MCF 10A (cell line): ENCODE measurements at regions not wholly inside any gene's neighbourhood (a gene's known extent, or its start where the extent isn't known, plus 50 kb on each side); places are given as distances from the start of the nearest gene placed in this dataset.

Experiments
- BruUV-seq: library from RNA; stranded (reverse); fragments of 400-500 nt; replicated peaks from 2 replicates; lab custom pipeline; 2021; lab: Mats Ljungman, UMichigan
- CTCF ChIA-PET: fragments of 300-600 bp; sonication (Branson Sonifier 250); formaldehyde crosslinking; extraction: SDS; loops from one replicate; lab custom pipeline; 2021; ENCODE audit warnings: antibody characterized with exemption, inconsistent platforms; lab: Yijun Ruan, JAX
- POLR2A ChIA-PET: fragments of 300-600, 350-650 bp; sonication (Branson Sonifier 250); formaldehyde crosslinking; extraction: SDS; loops from one replicate; lab custom pipeline; 2020; ENCODE audit warnings: antibody characterized with exemption, inconsistent platforms; lab: Yijun Ruan, JAX
- DNase-seq: peaks from one replicate; pipeline ENCODE4 v3.0.0-alpha.2; 2018; ENCODE audit not compliant: unreplicated experiment
- H3K27ac Mint-ChIP-seq: one replicate; pipeline ENCODE4 v1.8.0; 2022; ENCODE audit warnings: mild to moderate bottlenecking, low read depth, mixed read lengths; ENCODE audit not compliant: unreplicated experiment
- H3K27me3 Mint-ChIP-seq: one replicate; pipeline ENCODE4 v1.8.0; 2022; ENCODE audit warnings: mixed read lengths; ENCODE audit not compliant: insufficient read depth, unreplicated experiment
- H3K36me3 Mint-ChIP-seq: one replicate; pipeline ENCODE4 v1.8.0; 2022; ENCODE audit warnings: mild to moderate bottlenecking, moderate library complexity, mixed read lengths; ENCODE audit not compliant: insufficient read depth, unreplicated experiment
- H3K4me1 Mint-ChIP-seq: one replicate; pipeline ENCODE4 v1.8.0; 2022; ENCODE audit warnings: mixed read lengths; ENCODE audit not compliant: insufficient read depth, unreplicated experiment
- H3K4me3 Mint-ChIP-seq: one replicate; pipeline ENCODE4 v1.8.0; 2022; ENCODE audit warnings: mild to moderate bottlenecking, moderate library complexity, mixed read lengths; ENCODE audit not compliant: unreplicated experiment
- H3K9me3 Mint-ChIP-seq: one replicate; pipeline ENCODE4 v1.8.0; 2022; ENCODE audit warnings: mixed read lengths; ENCODE audit not compliant: unreplicated experiment
- CTCF ChIP-seq: fragments of 200-600 bp; IDR thresholded peaks from one replicate; pipeline ENCODE4 v1.8.0; 2022; ENCODE audit warnings: antibody characterized with exemption, mild to moderate bottlenecking; ENCODE audit not compliant: unreplicated experiment
- intact Hi-C: fragments of 100-400 bp; cut with micrococcal nuclease; formaldehyde crosslinking; loops from 2 replicates; pipeline ENCODE4 v1.14.1; 2022

DNA sequence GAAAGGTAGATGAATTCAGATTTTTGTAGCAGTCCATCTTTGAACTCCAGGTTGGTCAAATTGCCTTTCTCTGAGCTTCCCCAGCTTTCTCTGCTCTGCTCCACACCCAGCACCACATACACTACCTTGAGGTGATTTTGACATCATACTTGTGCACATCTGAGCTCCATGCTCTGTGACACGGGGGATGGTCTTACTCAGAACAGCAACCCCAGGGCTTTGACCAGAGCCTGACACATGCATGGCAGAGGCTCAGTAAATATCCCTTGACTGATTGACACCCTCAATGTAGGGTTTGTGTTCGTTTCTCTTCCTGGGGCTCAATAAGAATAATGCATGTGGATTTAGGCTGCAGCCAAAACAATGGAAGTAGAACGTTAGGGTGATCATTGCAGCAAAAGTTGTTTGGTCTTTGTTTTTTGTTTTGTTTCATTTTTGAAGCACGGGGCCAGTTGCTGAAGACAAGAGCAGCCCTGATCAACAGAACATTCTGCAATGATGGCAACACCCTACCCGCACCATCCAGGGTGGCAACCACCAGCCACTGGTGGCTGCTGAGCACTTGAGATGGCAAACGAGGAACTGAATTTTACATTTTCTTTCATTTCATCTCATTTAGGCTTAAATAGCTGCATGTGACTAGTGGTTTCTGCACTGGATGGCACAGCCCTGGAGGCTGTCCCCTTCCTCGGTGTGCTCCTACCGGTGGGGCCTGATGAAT, 224.8 kb upstream of the TNRC6C start:
- Mint-ChIP-seq H3K4me3 (no peak overlapping the region), H3K27ac (no peak overlapping the region), H3K4me1 (no peaks in the 10 kb centered on the region), H3K36me3 (no peaks in the 10 kb centered on the region), H3K9me3 (peaks cover 18% of the 10 kb centered on the region), H3K27me3 (peaks cover 57% of the 10 kb centered on the region)
- ChIA-PET CTCF (interaction anchor here (0.6 kb wide), 1 partner anchor 95 kb away, joined by 3 read pairs; no protein-coding TSS in a partner anchor), POLR2A (interaction anchor here (0.7 kb wide), 1 partner anchor 88 kb away, joined by 3 read pairs; no protein-coding TSS in a partner anchor)
- no TSS peak for BruUV-seq
- intact Hi-C loops: no loop called here
- no peak for TF ChIP-seq CTCF
- no peak for DNase-seq

DNA sequence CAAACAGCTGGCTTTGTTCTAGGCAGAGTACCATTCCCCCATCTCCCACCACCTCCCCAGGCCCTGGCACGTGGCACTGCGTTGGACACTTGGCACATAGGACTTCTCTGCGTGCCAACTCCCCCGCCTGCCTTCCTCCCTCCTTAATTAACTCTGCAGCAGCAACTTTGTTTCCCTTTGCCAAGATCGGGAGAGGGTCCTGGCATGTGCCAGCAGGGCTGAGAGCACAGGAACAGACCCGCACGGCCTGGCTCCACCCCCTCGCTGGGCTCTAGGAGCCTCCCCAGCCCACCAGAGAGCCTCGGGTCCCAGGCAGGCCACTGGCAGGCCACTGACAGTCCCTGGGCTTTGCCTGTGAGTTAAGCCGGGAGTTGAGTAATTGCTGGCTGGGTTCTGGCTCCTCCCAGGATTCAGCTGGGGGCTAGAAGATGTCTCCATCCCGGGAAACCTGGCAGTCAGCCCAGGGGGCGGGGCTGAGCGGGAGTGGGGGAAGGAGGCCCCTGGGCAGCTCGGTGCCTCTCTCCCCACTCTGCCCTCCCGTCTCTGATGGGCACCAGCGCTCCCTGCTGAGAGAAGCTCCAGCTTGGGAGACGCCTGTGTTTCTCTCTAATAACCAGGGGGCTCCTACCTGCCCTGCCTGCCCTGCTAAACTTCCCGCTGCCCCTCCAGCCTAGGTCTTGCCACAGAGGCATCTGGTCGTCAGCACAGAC, 224.0 kb upstream of the TNRC6C start:
- no peaks in the 10 kb centered on the region for H3K36me3 Mint-ChIP-seq
- H3K27ac Mint-ChIP-seq: no peak overlapping the region
- H3K4me3 Mint-ChIP-seq: peak overlapping the region; percentile 31
- H3K4me1 Mint-ChIP-seq: no peaks in the 10 kb centered on the region
- POLR2A ChIA-PET: interaction anchor here (0.7 to 1.0 kb wide), 2 partner anchors 87 to 118 kb away, joined by 3 read pairs; no protein-coding TSS in a partner anchor
- BruUV-seq: no TSS peak
- CTCF ChIA-PET: interaction anchor here (0.6 kb wide), 1 partner anchor 96 kb away, joined by 3 read pairs; no protein-coding TSS in a partner anchor
- peak; percentile 80 for DNase-seq
- intact Hi-C loops: no loop called here
- peaks cover 18% of the 10 kb centered on the region for H3K9me3 Mint-ChIP-seq
- TF ChIP-seq CTCF: no peak
- H3K27me3 Mint-ChIP-seq: peaks cover 57% of the 10 kb centered on the region

DNA sequence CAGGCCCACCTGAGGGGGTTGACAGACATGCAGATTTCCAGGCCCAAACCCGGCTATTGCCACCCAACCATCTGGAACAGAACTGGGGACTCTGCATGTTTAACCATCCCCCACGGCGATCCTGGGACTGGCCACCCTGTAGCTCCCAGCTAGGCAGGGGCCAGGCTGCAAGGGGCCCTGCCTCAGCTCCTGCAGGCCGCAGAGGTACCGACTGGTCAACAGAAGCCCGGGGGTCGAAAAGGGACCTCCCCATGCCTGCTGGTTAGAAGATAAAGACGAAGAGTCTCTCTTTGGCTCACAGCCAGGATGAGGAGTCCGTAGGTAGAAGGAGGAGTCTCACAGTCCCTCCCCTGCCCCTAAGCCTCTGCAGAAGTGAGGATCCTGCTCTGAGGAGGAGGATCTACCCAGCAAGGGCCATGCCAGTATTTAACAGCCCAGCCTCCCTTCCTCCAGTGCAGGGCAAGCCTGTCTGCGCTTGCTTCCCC, 223.4 kb upstream of the TNRC6C start:
- H3K27me3 Mint-ChIP-seq: peaks cover 57% of the 10 kb centered on the region
- no peak overlapping the region for H3K27ac Mint-ChIP-seq
- intact Hi-C loops: no loop called here
- H3K9me3 Mint-ChIP-seq: peaks cover 18% of the 10 kb centered on the region
- no peaks in the 10 kb centered on the region for H3K36me3 Mint-ChIP-seq
- POLR2A ChIA-PET: interaction anchor here (1.0 kb wide), 1 partner anchor 119 kb away, joined by 3 read pairs; no protein-coding TSS in a partner anchor
- no peaks in the 10 kb centered on the region for H3K4me1 Mint-ChIP-seq
- H3K4me3 Mint-ChIP-seq: no peak overlapping the region
- peak; percentile 58 for DNase-seq
- no peak for TF ChIP-seq CTCF
- no TSS peak for BruUV-seq
- CTCF ChIA-PET: no interaction called here
